ENCODE measurements at regions not wholly inside any gene's neighbourhood (a gene's known extent, or its start where the extent isn't known, plus 50 kb on each side); places are given as distances from the start of the nearest gene placed in this dataset.
"Not testable (repeated sequence)": the region's sequence is repeated elsewhere in the genome, so short reads cannot be mapped to it uniquely, and the experiment has no call there.

- not testable (repeated sequence) for DNase-seq
Measured at GRCh38 chr6:169973588-169974467, 222.4 kb downstream of the ERMARD start.

GRCh38 chr6:169972736-169973135 is 221.3 kb downstream of the ERMARD start:
- DNase-seq = no peak

GRCh38 chr6:169972101-169972651 is 220.8 kb downstream of the ERMARD start:
- DNase-seq = no peak

- DNase-seq = no peak
Measured at GRCh38 chr6:169971081-169971861, 219.8 kb downstream of the ERMARD start.

- no peak for DNase-seq
Measured at GRCh38 chr6:169970306-169970988, 219.0 kb downstream of the ERMARD start.

GRCh38 chr6:169969372-169970099 is 218.1 kb downstream of the ERMARD start:
- no peak for DNase-seq

- no peak for DNase-seq
Measured at GRCh38 chr6:169968541-169969270, 217.3 kb downstream of the ERMARD start.

- no peak for DNase-seq
Measured at GRCh38 chr6:169967687-169968086, 216.3 kb downstream of the ERMARD start.

- DNase-seq = no peak
Measured at GRCh38 chr6:169966312-169967181, 215.1 kb downstream of the ERMARD start.

GRCh38 chr6:169965657-169966311 is 214.4 kb downstream of the ERMARD start:
- no peak for DNase-seq

- no peak for DNase-seq
Measured at GRCh38 chr6:169965239-169965638, 213.8 kb downstream of the ERMARD start.

GRCh38 chr6:169964486-169965180 is 213.2 kb downstream of the ERMARD start:
- DNase-seq = no peak

GRCh38 chr6:169963581-169964297 is 212.3 kb downstream of the ERMARD start:
- no peak for DNase-seq

GRCh38 chr6:169962604-169963469 is 211.4 kb downstream of the ERMARD start:
- DNase-seq = no peak

GRCh38 chr6:169961772-169962561 is 210.5 kb downstream of the ERMARD start:
- peak in 2 of 6 experiments; percentile 23 to 41 for DNase-seq

- no peak for DNase-seq
Measured at GRCh38 chr6:169960886-169961611, 209.6 kb downstream of the ERMARD start.

Data from stimulated activated naive CD4-positive, alpha-beta T cell (primary cell).